ENCODE measurements at regions not wholly inside any gene's neighbourhood (a gene's known extent, or its start where the extent isn't known, plus 50 kb on each side); places are given as distances from the start of the nearest gene placed in this dataset.

DNA sequence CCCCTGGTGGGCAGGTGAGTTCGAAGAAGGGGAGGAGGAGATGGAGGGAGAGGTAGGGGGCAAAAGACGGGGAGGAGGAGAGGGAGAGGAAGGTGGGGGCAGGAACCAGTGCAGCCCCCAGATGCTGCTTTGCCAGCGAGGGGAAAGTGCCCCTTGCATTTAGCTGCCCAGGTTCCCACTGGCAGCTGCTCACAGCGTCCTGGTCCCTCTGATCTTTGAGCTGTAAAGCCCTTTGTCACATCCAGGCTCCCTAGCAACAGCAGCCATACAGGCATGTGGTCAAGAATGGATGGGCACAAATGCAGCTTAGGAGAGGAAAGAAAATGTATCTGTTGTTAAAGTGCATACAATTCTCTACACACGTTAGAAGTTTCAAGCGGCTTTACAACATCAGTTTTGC lies 160.9 kb downstream of the CD83 start:
- Histone ChIP-seq H3K27me3 (ENCODE audit: insufficient read depth, low read depth, low read length) (no peaks in the 10 kb centered on the region), H3K4me3 (ENCODE audit: low read length) (no peak overlapping the region), H3K9me2 (ENCODE audit: insufficient read depth, low read length) (no peaks in the 10 kb centered on the region), H3K36me3 (ENCODE audit: insufficient read depth, low read length) (no peaks in the 10 kb centered on the region), H3K79me2 (replicated peaks; ENCODE audit: insufficient read depth, low read length) (no peaks in the 10 kb centered on the region), H3K9me3 (ENCODE audit: low read length) (no peaks in the 10 kb centered on the region), H3F3A (ENCODE audit: insufficient read depth, low read length, poor library complexity, severe bottlenecking) (no peaks in the 10 kb centered on the region), H3K27ac (ENCODE audit: low read length) (no peak overlapping the region), H4K20me1 (ENCODE audit: insufficient read depth) (no peaks in the 10 kb centered on the region), H2AFZ (ENCODE audit: low read depth, low read length) (no peak overlapping the region), H3K4me2 (ENCODE audit: low read length) (no peak overlapping the region), H3K9ac (ENCODE audit: low read length) (no peak overlapping the region)
- TF ChIP-seq, protein P1, sequence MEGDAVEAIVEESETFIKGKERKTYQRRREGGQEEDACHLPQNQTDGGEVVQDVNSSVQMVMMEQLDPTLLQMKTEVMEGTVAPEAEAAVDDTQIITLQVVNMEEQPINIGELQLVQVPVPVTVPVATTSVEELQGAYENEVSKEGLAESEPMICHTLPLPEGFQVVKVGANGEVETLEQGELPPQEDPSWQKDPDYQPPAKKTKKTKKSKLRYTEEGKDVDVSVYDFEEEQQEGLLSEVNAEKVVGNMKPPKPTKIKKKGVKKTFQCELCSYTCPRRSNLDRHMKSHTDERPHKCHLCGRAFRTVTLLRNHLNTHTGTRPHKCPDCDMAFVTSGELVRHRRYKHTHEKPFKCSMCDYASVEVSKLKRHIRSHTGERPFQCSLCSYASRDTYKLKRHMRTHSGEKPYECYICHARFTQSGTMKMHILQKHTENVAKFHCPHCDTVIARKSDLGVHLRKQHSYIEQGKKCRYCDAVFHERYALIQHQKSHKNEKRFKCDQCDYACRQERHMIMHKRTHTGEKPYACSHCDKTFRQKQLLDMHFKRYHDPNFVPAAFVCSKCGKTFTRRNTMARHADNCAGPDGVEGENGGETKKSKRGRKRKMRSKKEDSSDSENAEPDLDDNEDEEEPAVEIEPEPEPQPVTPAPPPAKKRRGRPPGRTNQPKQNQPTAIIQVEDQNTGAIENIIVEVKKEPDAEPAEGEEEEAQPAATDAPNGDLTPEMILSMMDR (IDR thresholded peaks at IDR 0.05; ENCODE audit: poor library complexity, severe bottlenecking), result no peak
- TF ChIP-seq, protein P2, sequence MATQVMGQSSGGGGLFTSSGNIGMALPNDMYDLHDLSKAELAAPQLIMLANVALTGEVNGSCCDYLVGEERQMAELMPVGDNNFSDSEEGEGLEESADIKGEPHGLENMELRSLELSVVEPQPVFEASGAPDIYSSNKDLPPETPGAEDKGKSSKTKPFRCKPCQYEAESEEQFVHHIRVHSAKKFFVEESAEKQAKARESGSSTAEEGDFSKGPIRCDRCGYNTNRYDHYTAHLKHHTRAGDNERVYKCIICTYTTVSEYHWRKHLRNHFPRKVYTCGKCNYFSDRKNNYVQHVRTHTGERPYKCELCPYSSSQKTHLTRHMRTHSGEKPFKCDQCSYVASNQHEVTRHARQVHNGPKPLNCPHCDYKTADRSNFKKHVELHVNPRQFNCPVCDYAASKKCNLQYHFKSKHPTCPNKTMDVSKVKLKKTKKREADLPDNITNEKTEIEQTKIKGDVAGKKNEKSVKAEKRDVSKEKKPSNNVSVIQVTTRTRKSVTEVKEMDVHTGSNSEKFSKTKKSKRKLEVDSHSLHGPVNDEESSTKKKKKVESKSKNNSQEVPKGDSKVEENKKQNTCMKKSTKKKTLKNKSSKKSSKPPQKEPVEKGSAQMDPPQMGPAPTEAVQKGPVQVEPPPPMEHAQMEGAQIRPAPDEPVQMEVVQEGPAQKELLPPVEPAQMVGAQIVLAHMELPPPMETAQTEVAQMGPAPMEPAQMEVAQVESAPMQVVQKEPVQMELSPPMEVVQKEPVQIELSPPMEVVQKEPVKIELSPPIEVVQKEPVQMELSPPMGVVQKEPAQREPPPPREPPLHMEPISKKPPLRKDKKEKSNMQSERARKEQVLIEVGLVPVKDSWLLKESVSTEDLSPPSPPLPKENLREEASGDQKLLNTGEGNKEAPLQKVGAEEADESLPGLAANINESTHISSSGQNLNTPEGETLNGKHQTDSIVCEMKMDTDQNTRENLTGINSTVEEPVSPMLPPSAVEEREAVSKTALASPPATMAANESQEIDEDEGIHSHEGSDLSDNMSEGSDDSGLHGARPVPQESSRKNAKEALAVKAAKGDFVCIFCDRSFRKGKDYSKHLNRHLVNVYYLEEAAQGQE (IDR thresholded peaks at IDR 0.05; ENCODE audit: borderline replicate concordance), result no peak
- TF ChIP-seq EP300 (conservative IDR thresholded peaks at IDR 0.05; ENCODE audit: poor library complexity, severe bottlenecking), result no peak
- TF ChIP-seq MXI1 (conservative IDR thresholded peaks at IDR 0.05; ENCODE audit: poor library complexity, severe bottlenecking), result no peak
- TF ChIP-seq POLR2AphosphoS5 (IDR thresholded peaks at IDR 0.05), result no peak
- TF ChIP-seq RAD21 (conservative IDR thresholded peaks at IDR 0.05), result no peak
- no peak for TF ChIP-seq SMC3 (conservative IDR thresholded peaks at IDR 0.05; ENCODE audit: poor library complexity)
- no peak for TF ChIP-seq EZH2 (IDR thresholded peaks at IDR 0.05; ENCODE audit: borderline replicate concordance, insufficient read depth, low read length, poor library complexity, severe bottlenecking)

DNA sequence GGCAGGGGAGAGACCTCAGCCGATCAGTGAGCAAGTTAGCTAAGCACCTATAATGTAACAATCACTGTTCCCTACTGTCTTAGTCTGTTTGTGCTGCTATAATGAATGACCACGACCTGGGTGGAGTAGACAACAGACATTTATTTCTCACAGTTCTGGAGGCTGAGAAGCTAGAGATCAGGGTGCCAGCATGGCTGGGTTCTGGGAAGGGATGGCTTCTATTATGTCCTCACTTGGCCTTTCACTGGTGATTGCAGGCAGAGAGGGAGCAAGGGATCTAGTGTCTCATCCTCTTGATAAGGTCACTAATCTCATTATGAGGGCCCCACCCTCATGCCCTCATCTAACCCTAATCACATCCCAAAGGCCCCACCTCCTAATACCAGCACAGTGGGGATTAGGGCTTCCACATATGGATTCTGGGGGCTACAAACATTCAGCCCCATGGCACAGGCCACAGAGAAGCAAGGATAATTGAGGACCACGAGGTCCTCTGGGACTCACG lies 162.5 kb downstream of the CD83 start:
- Histone ChIP-seq H4K20me1 (ENCODE audit: insufficient read depth) (no peaks in the 10 kb centered on the region), H2AFZ (ENCODE audit: low read depth, low read length) (no peak overlapping the region)

More for the DNA sequence above, 162.5 kb downstream of the CD83 start:
- H3K36me3 ChIP-seq (ENCODE audit: insufficient read depth, low read length), result no peaks in the 10 kb centered on the region
- no peak overlapping the region for H3K27ac ChIP-seq (ENCODE audit: low read length)
- no peak overlapping the region for H3K9ac ChIP-seq (ENCODE audit: low read length)
- TF ChIP-seq SMC3 (conservative IDR thresholded peaks at IDR 0.05; ENCODE audit: poor library complexity) (no peak), MXI1 (conservative IDR thresholded peaks at IDR 0.05; ENCODE audit: poor library complexity, severe bottlenecking) (no peak), EP300 (conservative IDR thresholded peaks at IDR 0.05; ENCODE audit: poor library complexity, severe bottlenecking) (no peak), EZH2 (IDR thresholded peaks at IDR 0.05; ENCODE audit: borderline replicate concordance, insufficient read depth, low read length, poor library complexity, severe bottlenecking) (no peak), POLR2AphosphoS5 (IDR thresholded peaks at IDR 0.05) (no peak), TAF1 (IDR thresholded peaks at IDR 0.05; ENCODE audit: low read depth) (no peak), RAD21 (conservative IDR thresholded peaks at IDR 0.05) (no peak)
- TF ChIP-seq, protein P2 (IDR thresholded peaks at IDR 0.05; ENCODE audit: borderline replicate concordance), result no peak
- TF ChIP-seq, protein P1 (IDR thresholded peaks at IDR 0.05; ENCODE audit: poor library complexity, severe bottlenecking), result no peak
- H3K4me3 ChIP-seq (ENCODE audit: low read length), result no peak overlapping the region
- H3K4me2 ChIP-seq (ENCODE audit: low read length), result no peak overlapping the region
- H3K27me3 ChIP-seq (ENCODE audit: insufficient read depth, low read depth, low read length), result no peaks in the 10 kb centered on the region
- H3K79me2 ChIP-seq (replicated peaks; ENCODE audit: insufficient read depth, low read length), result no peaks in the 10 kb centered on the region
- no peaks in the 10 kb centered on the region for H3K9me3 ChIP-seq (ENCODE audit: low read length)
- H3K9me2 ChIP-seq (ENCODE audit: insufficient read depth, low read length), result no peaks in the 10 kb centered on the region
- H3F3A ChIP-seq (ENCODE audit: insufficient read depth, low read length, poor library complexity, severe bottlenecking), result no peaks in the 10 kb centered on the region
